BJ (cell line): ENCODE measurements at regions not wholly inside any gene's neighbourhood (a gene's known extent, or its start where the extent isn't known, plus 50 kb on each side); places are given as distances from the start of the nearest gene placed in this dataset.

Experiments
- CTCF ChIA-PET: fragments of 350-600 bp; formaldehyde crosslinking; extraction: SDS; loops from one replicate; lab custom pipeline; 2021; ENCODE audit warnings: antibody characterized with exemption, inconsistent platforms; lab: Yijun Ruan, JAX
- POLR2A ChIA-PET: fragments of 300-600 bp; sonication (Branson Sonifier 250); formaldehyde crosslinking; extraction: SDS; loops from one replicate; lab custom pipeline; 2021; ENCODE audit warnings: antibody characterized with exemption; lab: Charles Lee
- DNase-seq: peaks from one replicate; pipeline ENCODE4 v3.0.0-alpha.2; 2011; ENCODE audit warnings: low read depth
- H3K27me3 ChIP-seq: 2 replicates; pipeline ENCODE4 v1.6.0; 2011; ENCODE audit warnings: low read length; ENCODE audit not compliant: control insufficient read depth, insufficient read depth
- H3K36me3 ChIP-seq: 2 replicates; pipeline ENCODE4 v1.5.1; 2011; ENCODE audit warnings: low read length; ENCODE audit not compliant: control insufficient read depth, insufficient read depth
- H3K4me3 ChIP-seq: 2 replicates; pipeline ENCODE4 v1.5.1; 2011; ENCODE audit warnings: low read depth, mild to moderate bottlenecking, control low read depth, low read length
- CTCF ChIP-seq: IDR thresholded peaks from 2 replicates; pipeline ENCODE4 v1.5.1; 2011; ENCODE audit warnings: low read depth, mild to moderate bottlenecking, control low read depth, inconsistent platforms, low read length, moderate library complexity; ENCODE audit not compliant: insufficient read depth

- Histone ChIP-seq H3K36me3 (no peaks in the 10 kb centered on the region), H3K4me3 (no peak overlapping the region), H3K27me3 (no peaks in the 10 kb centered on the region; the same call in 1 of the 2 replicates)
- TF ChIP-seq CTCF: no peak
- no peak for DNase-seq
- CTCF ChIA-PET: interaction anchor here (0.6 to 1.7 kb wide), 2 partner anchors 45 to 234 kb away, joined by 3 to 7 read pairs; no protein-coding TSS in a partner anchor
- POLR2A ChIA-PET: no interaction called here
These were observed 67.1 kb upstream of the CTDP1 start for GRCh38 chr18:79612291-79613108.

GRCh38 chr18:79613186-79613931 is 66.2 kb upstream of the CTDP1 start:
- no peak for TF ChIP-seq CTCF
- Histone ChIP-seq H3K4me3 (no peak overlapping the region), H3K36me3 (no peaks in the 10 kb centered on the region), H3K27me3 (no peaks in the 10 kb centered on the region; the same call in 1 of the 2 replicates)
- ChIA-PET CTCF (interaction anchor here (0.6 to 1.8 kb wide), 3 partner anchors 46 to 235 kb away, joined by 3 to 7 read pairs (median 4); no protein-coding TSS in a partner anchor), POLR2A (interaction anchor here (0.6 kb wide), 1 partner anchor 164 kb away, joined by 3 read pairs; no protein-coding TSS in a partner anchor)
- DNase-seq: no peak

- no peaks in the 10 kb centered on the region for H3K36me3 ChIP-seq
- no peak overlapping the region for H3K4me3 ChIP-seq
- POLR2A ChIA-PET: interaction anchor here (0.6 kb wide), 1 partner anchor 166 kb away, joined by 3 read pairs; no protein-coding TSS in a partner anchor
- TF ChIP-seq CTCF: no peak
- CTCF ChIA-PET: interaction anchor here (1.1 to 1.8 kb wide), 3 partner anchors 30 to 236 kb away, joined by 3 to 4 read pairs (median 4); no protein-coding TSS in a partner anchor
- no peak for DNase-seq
- H3K27me3 ChIP-seq: no peaks in the 10 kb centered on the region
These were observed 65.2 kb upstream of the CTDP1 start for GRCh38 chr18:79614211-79614955.

GRCh38 chr18:79615091-79615490 is 64.5 kb upstream of the CTDP1 start:
- POLR2A ChIA-PET: no interaction called here
- no peaks in the 10 kb centered on the region for H3K27me3 ChIP-seq
- no peak overlapping the region for H3K4me3 ChIP-seq
- H3K36me3 ChIP-seq: no peaks in the 10 kb centered on the region
- no peak for TF ChIP-seq CTCF
- CTCF ChIA-PET: interaction anchor here (1.1 to 1.8 kb wide), 2 partner anchors 29 to 48 kb away, joined by 4 read pairs; no protein-coding TSS in a partner anchor
- DNase-seq: no peak
